Activated CD4-positive, alpha-beta memory T cell treated with anti-CD3 and anti-CD28 coated beads, Interleukin-2, amount 10 ng/mL, durations not matched to agents 7 days and 5 days (primary cell): ENCODE measurements at regions not wholly inside any gene's neighbourhood (a gene's known extent, or its start where the extent isn't known, plus 50 kb on each side); places are given as distances from the start of the nearest gene placed in this dataset.
"Not testable (repeated sequence)": the region's sequence is repeated elsewhere in the genome, so short reads cannot be mapped to it uniquely, and the experiment has no call there.

Experiments
- CTCF ChIA-PET: fragments of 350-600 bp; sonication (Branson Sonifier 250); formaldehyde crosslinking; loops from one replicate; lab custom pipeline; 2021; ENCODE audit warnings: antibody characterized with exemption, inconsistent platforms; lab: Charles Lee
- POLR2A ChIA-PET: fragments of 350-600 bp; sonication (Branson Sonifier 250); formaldehyde crosslinking; loops from one replicate; lab custom pipeline; 2021; ENCODE audit warnings: antibody characterized with exemption; lab: Charles Lee
- DNase-seq: peaks from one replicate; pipeline ENCODE4 v3.0.0-alpha.2; 2020
- H3K27ac Mint-ChIP-seq: one replicate; pipeline ENCODE4 v1.8.0; 2021; ENCODE audit warnings: mild to moderate bottlenecking, mixed read lengths
- H3K27me3 Mint-ChIP-seq: one replicate; pipeline ENCODE4 v1.8.0; 2021; ENCODE audit warnings: mixed read lengths
- H3K36me3 Mint-ChIP-seq: one replicate; pipeline ENCODE4 v1.8.0; 2021; ENCODE audit warnings: low read depth, mixed read lengths
- H3K4me1 Mint-ChIP-seq: one replicate; pipeline ENCODE4 v1.8.0; 2021; ENCODE audit warnings: mixed read lengths
- H3K4me3 Mint-ChIP-seq: one replicate; pipeline ENCODE4 v1.8.0; 2021; ENCODE audit warnings: mild to moderate bottlenecking, mixed read lengths
- H3K9me3 Mint-ChIP-seq: one replicate; pipeline ENCODE4 v1.8.0; 2021; ENCODE audit warnings: mixed read lengths

GRCh38 chr1:189619682-189620332, 857.9 kb downstream of the BRINP3 start:
- H3K4me3 Mint-ChIP-seq: no peak overlapping the region
- H3K36me3 Mint-ChIP-seq: no peaks in the 10 kb centered on the region
- ChIA-PET CTCF (no interaction called here), POLR2A (no interaction called here)
- no peaks in the 10 kb centered on the region for H3K27me3 Mint-ChIP-seq
- H3K9me3 Mint-ChIP-seq: peaks cover 5% of the 10 kb centered on the region
- DNase-seq: no peak
- no peaks in the 10 kb centered on the region for H3K4me1 Mint-ChIP-seq
- H3K27ac Mint-ChIP-seq: no peak overlapping the region

DNA sequence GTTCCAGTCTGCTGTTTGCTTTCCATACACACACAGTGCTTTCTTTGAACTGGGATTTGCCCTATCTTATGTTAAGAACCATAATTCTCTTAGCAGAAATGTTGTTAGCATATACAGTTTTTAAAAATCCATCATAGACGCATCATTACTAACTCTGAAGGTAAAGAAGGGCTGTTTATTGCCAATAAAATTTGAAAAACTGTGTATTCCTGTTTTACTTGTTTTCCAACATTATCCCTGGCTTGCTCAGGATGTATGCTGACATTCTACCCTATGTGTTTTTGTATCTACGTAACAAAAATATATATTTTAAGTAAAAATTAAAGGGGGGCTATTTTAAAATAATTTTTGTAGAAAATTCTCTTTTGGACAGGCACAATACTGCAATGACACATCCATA, 857.2 kb downstream of the BRINP3 start:
- H3K9me3 Mint-ChIP-seq: peaks cover 5% of the 10 kb centered on the region
- POLR2A ChIA-PET: no interaction called here
- H3K4me3 Mint-ChIP-seq: no peak overlapping the region
- no peak for DNase-seq
- H3K36me3 Mint-ChIP-seq: no peaks in the 10 kb centered on the region
- no peak overlapping the region for H3K27ac Mint-ChIP-seq
- no peaks in the 10 kb centered on the region for H3K27me3 Mint-ChIP-seq
- CTCF ChIA-PET: no interaction called here
- H3K4me1 Mint-ChIP-seq: no peaks in the 10 kb centered on the region

DNA sequence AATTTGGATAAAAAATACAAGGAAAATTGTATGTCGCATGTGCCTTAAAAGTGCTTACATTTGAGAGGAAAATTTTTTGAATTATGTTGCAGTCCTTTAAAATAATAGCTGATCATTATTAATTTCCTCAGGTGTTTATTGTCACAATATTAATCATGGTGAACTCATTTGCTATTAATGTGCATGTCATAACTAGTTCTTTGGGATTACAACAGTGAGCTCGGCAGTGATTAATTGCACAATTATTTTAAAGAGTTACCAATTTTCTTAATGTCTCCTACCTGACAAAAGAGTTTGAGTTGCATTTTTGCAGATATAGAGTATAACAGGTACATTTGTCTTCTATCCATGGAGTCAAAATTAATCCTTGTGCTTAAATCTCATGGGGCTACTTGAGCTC, 854.3 kb downstream of the BRINP3 start:
- no peaks in the 10 kb centered on the region for H3K4me1 Mint-ChIP-seq
- no peaks in the 10 kb centered on the region for H3K27me3 Mint-ChIP-seq
- no peak for DNase-seq
- no peaks in the 10 kb centered on the region for H3K9me3 Mint-ChIP-seq
- H3K36me3 Mint-ChIP-seq: no peaks in the 10 kb centered on the region
- POLR2A ChIA-PET: no interaction called here
- CTCF ChIA-PET: no interaction called here
- no peak overlapping the region for H3K27ac Mint-ChIP-seq
- H3K4me3 Mint-ChIP-seq: no peak overlapping the region

- CTCF ChIA-PET: no interaction called here
- POLR2A ChIA-PET: no interaction called here
- no peaks in the 10 kb centered on the region for H3K36me3 Mint-ChIP-seq
- DNase-seq: no peak
- H3K27me3 Mint-ChIP-seq: no peaks in the 10 kb centered on the region
- H3K27ac Mint-ChIP-seq: no peak overlapping the region
- no peaks in the 10 kb centered on the region for H3K9me3 Mint-ChIP-seq
- no peak overlapping the region for H3K4me3 Mint-ChIP-seq
- H3K4me1 Mint-ChIP-seq: no peaks in the 10 kb centered on the region
Observed at GRCh38 chr1:189627427-189627826, 850.2 kb downstream of the BRINP3 start.

DNA sequence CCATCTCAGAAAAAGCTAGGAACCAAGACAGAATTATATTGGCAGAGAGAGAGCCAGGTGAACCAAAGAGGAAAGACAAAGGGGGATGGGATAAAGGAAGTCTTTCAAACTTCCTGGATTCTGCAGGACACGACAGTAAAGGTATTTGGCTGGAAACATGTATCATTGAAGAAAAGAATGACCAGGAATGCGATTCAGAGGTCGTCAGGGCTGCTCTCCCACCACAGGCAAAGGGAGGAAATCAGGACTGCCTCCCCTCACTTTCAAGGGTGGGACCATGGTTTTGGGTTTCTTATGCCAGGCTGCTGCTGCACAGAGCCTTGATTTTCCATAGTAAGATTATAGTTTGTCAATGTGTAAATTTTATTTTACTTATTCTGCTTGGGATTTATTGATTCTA, 848.8 kb downstream of the BRINP3 start:
- DNase-seq: no peak
- Mint-ChIP-seq H3K27me3 (no peaks in the 10 kb centered on the region), H3K4me1 (no peaks in the 10 kb centered on the region), H3K27ac (no peak overlapping the region), H3K36me3 (no peaks in the 10 kb centered on the region), H3K9me3 (no peaks in the 10 kb centered on the region), H3K4me3 (no peak overlapping the region)
- ChIA-PET POLR2A (no interaction called here), CTCF (no interaction called here)

DNA sequence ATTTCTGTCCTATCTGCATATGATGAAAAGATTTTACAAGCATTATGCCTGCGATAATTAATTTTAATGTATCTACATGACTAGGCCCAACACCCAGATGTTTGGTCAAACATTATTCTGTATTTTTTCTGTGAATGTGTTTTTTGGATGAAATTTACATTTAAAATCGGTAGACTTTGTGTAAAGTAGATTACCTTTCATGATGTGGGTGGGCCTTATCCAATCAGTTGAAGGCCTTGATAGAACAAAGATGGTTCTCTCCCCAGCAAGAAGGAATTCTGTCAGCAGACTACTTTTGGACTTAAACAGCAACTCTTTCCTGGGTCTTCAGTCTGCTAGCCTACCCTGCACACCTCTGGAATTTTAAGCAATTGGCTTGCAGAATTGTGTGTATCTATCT, 844.0 kb downstream of the BRINP3 start:
- Mint-ChIP-seq H3K36me3 (no peaks in the 10 kb centered on the region), H3K27ac (no peak overlapping the region), H3K4me3 (no peak overlapping the region), H3K27me3 (no peaks in the 10 kb centered on the region), H3K9me3 (no peaks in the 10 kb centered on the region), H3K4me1 (no peaks in the 10 kb centered on the region)
- CTCF ChIA-PET: no interaction called here
- POLR2A ChIA-PET: no interaction called here
- no peak for DNase-seq

DNA sequence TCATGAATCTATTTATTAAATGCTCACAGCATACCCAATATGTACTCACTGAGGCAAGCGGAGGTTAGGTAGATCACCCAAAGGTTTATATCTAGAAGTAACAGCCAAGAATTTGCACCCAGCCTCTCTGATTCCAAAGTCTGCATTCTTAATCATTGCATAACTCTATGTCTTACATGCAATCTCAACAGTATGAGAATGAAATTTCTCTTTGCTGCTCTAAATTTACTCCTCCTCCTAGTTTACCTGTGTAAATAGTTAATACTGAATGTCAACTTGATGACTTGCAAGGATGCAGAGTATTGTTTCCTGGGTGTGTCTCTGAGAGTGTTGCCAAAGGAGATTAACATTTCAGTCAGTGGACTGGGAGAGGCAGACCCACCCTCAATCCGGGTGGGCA, 840.6 kb downstream of the BRINP3 start:
- H3K27ac Mint-ChIP-seq: no peak overlapping the region

GRCh38 chr1:189644156-189644555, 833.5 kb downstream of the BRINP3 start:
- CTCF ChIA-PET, DNase-seq, H3K36me3 Mint-ChIP-seq, H3K4me3 Mint-ChIP-seq, H3K4me1 Mint-ChIP-seq, H3K9me3 Mint-ChIP-seq, H3K27me3 Mint-ChIP-seq, H3K27ac Mint-ChIP-seq, POLR2A ChIA-PET: not testable (repeated sequence)

More for the DNA sequence above, 840.6 kb downstream of the BRINP3 start:
- Mint-ChIP-seq H3K27me3 (no peaks in the 10 kb centered on the region), H3K4me3 (no peak overlapping the region), H3K36me3 (no peaks in the 10 kb centered on the region), H3K9me3 (no peaks in the 10 kb centered on the region), H3K4me1 (no peaks in the 10 kb centered on the region)
- ChIA-PET POLR2A (no interaction called here), CTCF (no interaction called here)
- no peak for DNase-seq

GRCh38 chr1:189644970-189645369, 832.7 kb downstream of the BRINP3 start:
- CTCF ChIA-PET: no interaction called here
- H3K4me3 Mint-ChIP-seq: no peak overlapping the region
- no peaks in the 10 kb centered on the region for H3K27me3 Mint-ChIP-seq
- POLR2A ChIA-PET: no interaction called here
- DNase-seq: no peak
- H3K9me3 Mint-ChIP-seq: peaks cover 7% of the 10 kb centered on the region
- H3K27ac Mint-ChIP-seq: no peak overlapping the region
- no peaks in the 10 kb centered on the region for H3K36me3 Mint-ChIP-seq
- no peaks in the 10 kb centered on the region for H3K4me1 Mint-ChIP-seq

GRCh38 chr1:189646066-189646465, 831.6 kb downstream of the BRINP3 start:
- DNase-seq: no peak
- Mint-ChIP-seq H3K27ac (no peak overlapping the region), H3K4me1 (no peaks in the 10 kb centered on the region), H3K9me3 (peaks cover 9% of the 10 kb centered on the region), H3K36me3 (no peaks in the 10 kb centered on the region), H3K27me3 (no peaks in the 10 kb centered on the region), H3K4me3 (no peak overlapping the region)
- ChIA-PET POLR2A (no interaction called here), CTCF (no interaction called here)

DNA sequence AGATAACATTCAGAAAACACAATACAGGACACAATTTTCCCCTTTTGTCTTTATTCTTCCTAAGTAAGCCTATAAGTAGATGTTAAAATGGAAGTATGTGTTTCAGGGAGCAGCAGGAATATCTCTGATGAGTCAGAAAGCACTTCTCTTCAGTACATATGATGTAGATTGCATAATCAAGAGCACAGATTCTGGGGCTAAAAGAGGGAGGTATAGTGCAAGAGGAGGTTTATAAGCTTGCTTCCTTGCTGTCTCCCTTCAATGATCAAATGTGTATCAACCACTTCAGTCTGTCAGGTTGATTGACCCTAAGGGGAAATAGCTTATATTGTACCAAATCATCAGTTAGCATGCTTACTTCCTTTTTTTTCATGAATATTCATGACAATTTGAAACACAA, 822.8 kb downstream of the BRINP3 start:
- H3K4me3 Mint-ChIP-seq: no peak overlapping the region
- no peaks in the 10 kb centered on the region for H3K4me1 Mint-ChIP-seq
- H3K9me3 Mint-ChIP-seq: peaks cover 5% of the 10 kb centered on the region
- POLR2A ChIA-PET: no interaction called here
- H3K27ac Mint-ChIP-seq: no peak overlapping the region
- CTCF ChIA-PET: no interaction called here
- no peaks in the 10 kb centered on the region for H3K27me3 Mint-ChIP-seq
- no peak for DNase-seq
- no peaks in the 10 kb centered on the region for H3K36me3 Mint-ChIP-seq

DNA sequence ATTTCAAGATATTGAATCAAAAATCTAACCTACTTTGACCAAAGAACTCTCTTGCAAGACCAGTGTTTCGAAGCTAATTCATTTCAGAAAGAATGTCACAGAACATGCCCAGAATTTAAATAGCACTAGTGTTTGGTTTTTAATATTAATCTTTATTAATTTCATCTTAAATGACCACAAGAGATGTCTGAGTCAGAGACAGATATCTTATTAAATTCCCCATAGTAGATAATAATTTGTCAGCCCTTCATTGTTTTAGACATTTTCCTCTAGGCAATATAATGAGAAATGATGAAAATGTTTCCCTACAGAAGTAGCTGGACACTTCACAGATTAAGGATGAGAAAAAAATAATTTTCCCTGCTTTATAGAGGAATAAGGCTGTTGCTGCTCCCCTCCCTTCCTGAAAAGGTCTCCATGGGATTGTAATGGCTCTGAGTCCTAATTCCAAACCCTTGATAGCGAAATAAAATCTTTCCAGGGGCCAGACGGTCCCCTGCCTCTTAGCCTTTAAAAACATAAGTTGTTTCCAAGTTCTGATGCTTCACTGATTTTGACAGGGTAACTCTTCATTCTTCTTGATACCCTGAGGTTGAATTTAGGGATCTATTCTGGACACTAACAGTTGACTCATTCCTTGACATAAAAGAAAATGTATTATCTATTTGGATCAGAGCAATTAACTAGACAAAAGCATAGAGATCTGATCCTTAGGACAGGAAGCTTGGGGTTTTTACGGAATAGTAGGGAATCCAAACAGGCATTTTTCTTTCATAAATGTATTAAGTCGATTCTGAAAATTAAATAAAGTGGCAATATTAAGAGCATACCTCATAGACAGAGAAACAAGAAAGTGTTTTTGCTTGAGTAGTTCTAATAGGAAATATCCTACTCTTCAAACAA, 820.8 kb downstream of the BRINP3 start:
- Mint-ChIP-seq H3K9me3 (peaks cover 2% of the 10 kb centered on the region), H3K4me1 (no peaks in the 10 kb centered on the region), H3K27ac (no peak overlapping the region), H3K36me3 (no peaks in the 10 kb centered on the region), H3K4me3 (no peak overlapping the region), H3K27me3 (no peaks in the 10 kb centered on the region)
- POLR2A ChIA-PET: no interaction called here
- DNase-seq: no peak
- CTCF ChIA-PET: no interaction called here

GRCh38 chr1:189657715-189658114, 819.9 kb downstream of the BRINP3 start:
- H3K27ac Mint-ChIP-seq: no peak overlapping the region
- H3K27me3 Mint-ChIP-seq: no peaks in the 10 kb centered on the region
- H3K4me1 Mint-ChIP-seq: no peaks in the 10 kb centered on the region
- H3K4me3 Mint-ChIP-seq: no peak overlapping the region
- no peak for DNase-seq
- peaks cover 5% of the 10 kb centered on the region for H3K9me3 Mint-ChIP-seq
- ChIA-PET CTCF (no interaction called here), POLR2A (no interaction called here)
- H3K36me3 Mint-ChIP-seq: no peaks in the 10 kb centered on the region

DNA sequence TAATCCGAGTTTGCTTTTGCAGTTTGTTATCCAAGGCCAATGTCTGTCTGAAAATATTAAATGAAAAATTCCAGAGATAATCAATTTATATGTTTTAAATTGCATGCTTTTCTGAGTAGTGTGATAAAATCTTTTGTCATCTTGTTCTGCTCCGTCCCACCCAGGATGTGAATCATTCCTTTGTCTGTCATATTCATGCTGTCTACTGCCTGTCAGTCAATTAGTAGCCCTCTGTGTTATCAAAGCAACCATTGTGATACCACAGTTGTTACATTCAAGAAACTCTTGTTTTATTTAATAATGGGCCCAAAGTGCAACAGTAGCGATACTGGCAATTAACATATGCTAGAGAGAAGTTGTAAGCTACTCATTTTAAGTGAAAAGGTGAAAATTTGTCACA, 819.3 kb downstream of the BRINP3 start:
- no peaks in the 10 kb centered on the region for H3K27me3 Mint-ChIP-seq
- H3K36me3 Mint-ChIP-seq: no peaks in the 10 kb centered on the region
- no peak overlapping the region for H3K27ac Mint-ChIP-seq
- no peak for DNase-seq
- ChIA-PET POLR2A (no interaction called here), CTCF (no interaction called here)
- no peaks in the 10 kb centered on the region for H3K4me1 Mint-ChIP-seq
- peaks cover 5% of the 10 kb centered on the region for H3K9me3 Mint-ChIP-seq
- no peak overlapping the region for H3K4me3 Mint-ChIP-seq
